IMR-90 (cell line): ENCODE measurements at regions not wholly inside any gene's neighbourhood (a gene's known extent, or its start where the extent isn't known, plus 50 kb on each side); places are given as distances from the start of the nearest gene placed in this dataset.

ENCODE experiments used
- ATAC-seq: fragments of 200-7000 bp; cut with Tn5 transposase; 2 replicates; pipeline ENCODE4 v1.9.1; 2020; ENCODE audit warnings: low read depth, mild to moderate bottlenecking, moderate library complexity
- BruUV-seq: library from RNA; stranded (reverse); fragments of 400-500 nt; replicated peaks from 2 replicates; lab custom pipeline; 2021; lab: Mats Ljungman, UMichigan
- CTCF ChIA-PET: fragments of 300-600 bp; formaldehyde crosslinking; extraction: SDS; loops from one replicate; lab custom pipeline; 2021; ENCODE audit warnings: antibody characterized with exemption; lab: Yijun Ruan, JAX
- POLR2A ChIA-PET: fragments of 300-600 bp; sonication (Branson Sonifier 250); formaldehyde crosslinking; loops from one replicate; lab custom pipeline; 2022; ENCODE audit warnings: antibody characterized with exemption; ENCODE audit not compliant: unreplicated experiment; lab: Charles Lee
- DNase-seq: peaks from one replicate; pipeline ENCODE4 v3.0.0; 2013
- H2AFZ ChIP-seq: replicated peaks from 2 replicates; pipeline ENCODE3; 2013; ENCODE audit warnings: low read length, mild to moderate bottlenecking; ENCODE audit not compliant: poor library complexity
- H2AK5ac ChIP-seq: 2 replicates; pipeline ENCODE4 v1.6.1; 2013; ENCODE audit warnings: low read depth, low read length, inconsistent platforms
- H2AK9ac ChIP-seq: replicated peaks from 2 replicates; pipeline ENCODE3; 2013; ENCODE audit warnings: mild to moderate bottlenecking, low read depth, low read length, moderate library complexity; ENCODE audit not compliant: poor library complexity
- H2BK120ac ChIP-seq: 2 replicates; pipeline ENCODE4 v1.6.1; 2013; ENCODE audit warnings: low read depth, low read length, inconsistent platforms
- H2BK15ac ChIP-seq: 3 replicates; pipeline ENCODE4 v1.6.1; 2013; ENCODE audit warnings: low read depth, low read length, inconsistent platforms
- H2BK20ac ChIP-seq: 2 replicates; pipeline ENCODE4 v1.6.1; 2013; ENCODE audit warnings: low read depth, mild to moderate bottlenecking, inconsistent platforms, low read length, moderate library complexity
- H2BK5ac ChIP-seq: 2 replicates; pipeline ENCODE4 v1.6.1; 2013; ENCODE audit warnings: mild to moderate bottlenecking, low read depth, low read length, inconsistent platforms; ENCODE audit not compliant: poor library complexity, severe bottlenecking
- H3K14ac ChIP-seq: replicated peaks from 2 replicates; pipeline ENCODE4 v1.6.1; 2013; ENCODE audit warnings: low read depth, low read length, inconsistent platforms
- H3K18ac ChIP-seq: 2 replicates; pipeline ENCODE4 v1.6.1; 2013; ENCODE audit warnings: low read depth, low read length, control low read depth
- H3K23ac ChIP-seq: 2 replicates; pipeline ENCODE4 v1.6.1; 2013; ENCODE audit warnings: low read depth, low read length, inconsistent platforms
- H3K27ac ChIP-seq: 2 replicates; pipeline ENCODE4 v1.5.1; 2013; ENCODE audit warnings: mild to moderate bottlenecking, control low read depth, low read length; ENCODE audit not compliant: insufficient read depth
- H3K27me3 ChIP-seq: 2 replicates; pipeline ENCODE4 v1.6.1; 2013; ENCODE audit warnings: low read length; ENCODE audit not compliant: control insufficient read depth, insufficient read depth
- H3K36me3 ChIP-seq: 2 replicates; pipeline ENCODE4 v1.6.1; 2013; ENCODE audit warnings: low read length, mixed read lengths; ENCODE audit not compliant: control insufficient read depth, insufficient read depth
- H3K4ac ChIP-seq: 2 replicates; pipeline ENCODE4 v1.6.1; 2013; ENCODE audit warnings: low read depth, low read length, inconsistent platforms
- H3K4me1 ChIP-seq: 2 replicates; pipeline ENCODE4 v1.6.1; 2013; ENCODE audit warnings: low read length, mixed read lengths; ENCODE audit not compliant: control insufficient read depth, insufficient read depth
- H3K4me2 ChIP-seq: 2 replicates; pipeline ENCODE4 v1.6.1; 2013; ENCODE audit warnings: low read depth, mild to moderate bottlenecking, control low read depth, low read length, moderate library complexity
- H3K4me3 ChIP-seq: 2 replicates; pipeline ENCODE4 v1.5.1; 2013; ENCODE audit warnings: low read depth, mild to moderate bottlenecking, control low read depth, low read length, moderate library complexity; ENCODE audit not compliant: insufficient read depth
- H3K56ac ChIP-seq: 2 replicates; pipeline ENCODE4 v1.6.1; 2013; ENCODE audit warnings: low read length, inconsistent platforms; ENCODE audit not compliant: insufficient read depth; ENCODE audit errors: extremely low read depth
- H3K79me1 ChIP-seq, 2 experiments: 2 replicates each; pipeline ENCODE4 v1.6.1; 2013; ENCODE audit warnings: low read length in 2 of 2, inconsistent platforms in 1 of 2, low read depth in 1 of 2
- H3K9ac ChIP-seq: 2 replicates; pipeline ENCODE4 v1.6.1; 2013; ENCODE audit warnings: low read depth, low read length, control low read depth
- H3K9me1 ChIP-seq: 2 replicates; pipeline ENCODE4 v1.6.1; 2013; ENCODE audit warnings: low read length, inconsistent platforms; ENCODE audit not compliant: insufficient read depth
- H3K9me3 ChIP-seq: 2 replicates; pipeline ENCODE4 v1.6.1; 2013; ENCODE audit warnings: low read length; ENCODE audit not compliant: control insufficient read depth, insufficient read depth
- H4K20me1 ChIP-seq: 2 replicates; pipeline ENCODE4 v1.6.1; 2013; ENCODE audit warnings: low read length, inconsistent platforms; ENCODE audit not compliant: insufficient read depth
- H4K5ac ChIP-seq: 2 replicates; pipeline ENCODE4 v1.6.1; 2013; ENCODE audit warnings: mild to moderate bottlenecking, low read depth, low read length, control low read depth
- H4K8ac ChIP-seq, 2 experiments: 2 replicates each; pipeline ENCODE4 v1.6.1; 2013; ENCODE audit warnings: low read depth in 2 of 2, low read length in 2 of 2, control low read depth in 1 of 2, inconsistent platforms in 1 of 2
- H4K91ac ChIP-seq: 2 replicates; pipeline ENCODE4 v1.6.1; 2013; ENCODE audit warnings: low read depth, low read length, inconsistent platforms; ENCODE audit not compliant: insufficient read depth
- BHLHE40 ChIP-seq: fragments of 150-350 bp; IDR thresholded peaks from 2 replicates; pipeline ENCODE4 v1.6.1; 2016; ENCODE audit warnings: mild to moderate bottlenecking, low read depth, low read length
- CEBPB ChIP-seq: IDR thresholded peaks from 2 replicates; pipeline ENCODE4 v1.6.1; 2012; ENCODE audit warnings: low read depth, low read length, improper control_type of control experiment
- CHD1 ChIP-seq: IDR thresholded peaks from 2 replicates; pipeline ENCODE4 v1.6.1; 2012; ENCODE audit warnings: low read depth, low read length, improper control_type of control experiment
- CTCF ChIP-seq: conservative IDR thresholded peaks from 2 replicates; pipeline ENCODE4 v1.5.1; 2012; ENCODE audit warnings: mild to moderate bottlenecking, low read depth, low read length, improper control_type of control experiment
- FOS ChIP-seq: fragments of 150-350 bp; IDR thresholded peaks from 2 replicates; pipeline ENCODE4 v1.6.1; 2016; ENCODE audit warnings: low read depth, low read length
- MAFK ChIP-seq: IDR thresholded peaks from 2 replicates; pipeline ENCODE4 v1.6.1; 2012; ENCODE audit warnings: low read depth, low read length, improper control_type of control experiment
- MAZ ChIP-seq: IDR thresholded peaks from 2 replicates; pipeline ENCODE4 v1.6.1; 2012; ENCODE audit warnings: low read depth, mild to moderate bottlenecking, low read length, improper control_type of control experiment, moderate library complexity, borderline replicate concordance
- MXI1 ChIP-seq: IDR thresholded peaks from 2 replicates; pipeline ENCODE4 v1.6.1; 2012; ENCODE audit warnings: low read depth, mild to moderate bottlenecking, low read length, moderate library complexity, borderline replicate concordance
- NFE2L2 ChIP-seq: fragments of 150-350 bp; IDR thresholded peaks from 2 replicates; pipeline ENCODE4 v1.6.1; 2016; ENCODE audit warnings: low read depth, mild to moderate bottlenecking, low read length
- POLR2A ChIP-seq: IDR thresholded peaks from 2 replicates; pipeline ENCODE4 v1.6.1; 2012; ENCODE audit warnings: mild to moderate bottlenecking, low read depth, low read length
- RAD21 ChIP-seq: IDR thresholded peaks from 2 replicates; pipeline ENCODE4 v1.6.1; 2012; ENCODE audit warnings: low read length, improper control_type of control experiment
- RCOR1 ChIP-seq: IDR thresholded peaks from 2 replicates; pipeline ENCODE4 v1.6.1; 2012; ENCODE audit warnings: mild to moderate bottlenecking, low read length, improper control_type of control experiment; ENCODE audit not compliant: insufficient replicate concordance
- RFX5 ChIP-seq: IDR thresholded peaks from 2 replicates; pipeline ENCODE4 v1.8.0; 2012; ENCODE audit warnings: low read depth, mild to moderate bottlenecking, low read length, moderate library complexity
- SMC3 ChIP-seq: fragments of 150-350 bp; IDR thresholded peaks from 2 replicates; pipeline ENCODE4 v1.6.1; 2016; ENCODE audit warnings: low read depth, mild to moderate bottlenecking, antibody characterized with exemption, low read length, moderate library complexity
- WGBS, 2 experiments: methylation state at CpG; one replicate each; pipeline versions ENCODE4 v1.1.5 to v1.1.7; 2013; ENCODE audit warnings: missing lambda C conversion rate in 2 of 2; ENCODE audit not compliant: insufficient read length in 1 of 2; ENCODE audit errors: extremely low coverage in 2 of 2; 5-methylcytosine and 5-hydroxymethylcytosine counted together
- dilution Hi-C: fragments of 300-500 bp; cut with HindIII; formaldehyde crosslinking; loops from one replicate; pipeline ENCODE4 v1.14.3; 2018; ENCODE audit warnings: low sequenced_read_pairs; ENCODE audit not compliant: unreplicated experiment
- in situ Hi-C: fragments of 300-500 bp; cut with MboI; formaldehyde crosslinking; loops from 3 replicates; pipeline ENCODE4 v1.14.3; 2019; ENCODE audit warnings: low sequenced_read_pairs, inconsistent platforms, mixed read lengths
- intact Hi-C: fragments of 100-400 bp; cut with micrococcal nuclease; formaldehyde crosslinking; loops from 2 replicates; pipeline ENCODE4 v1.10.0; 2022
- TF ChIP-seq, protein P1 (sequence below): fragments of 150-350 bp; IDR thresholded peaks from 2 replicates; pipeline ENCODE4 v1.6.1; 2017; ENCODE audit warnings: mild to moderate bottlenecking, antibody characterized with exemption, low read length, low read depth
- TF ChIP-seq, protein P2 (sequence below): fragments of 150-350 bp; IDR thresholded peaks from 2 replicates; pipeline ENCODE4 v1.6.1; 2016; ENCODE audit warnings: low read depth, mild to moderate bottlenecking, low read length, moderate library complexity, borderline replicate concordance

- Histone ChIP-seq H3K27me3 (no peaks in the 10 kb centered on the region), H2BK120ac (no peak overlapping the region), H3K4ac (no peak overlapping the region), H3K36me3 (no peaks in the 10 kb centered on the region), H4K20me1 (no peaks in the 10 kb centered on the region), H3K4me3 (no peak overlapping the region), H2AK5ac (no peak overlapping the region), H2BK15ac (no peak overlapping the region), H2AFZ (no peak overlapping the region), H3K56ac (no peak overlapping the region), H3K4me2 (no peak overlapping the region), H3K4me1 (no peaks in the 10 kb centered on the region), H2AK9ac (no peak overlapping the region), H3K9ac (no peak overlapping the region), H3K27ac (no peak overlapping the region), H2BK5ac (no peak overlapping the region), H4K91ac (no peak overlapping the region), H3K23ac (no peak overlapping the region), H3K9me1 (no peaks in the 10 kb centered on the region), H4K5ac (no peak overlapping the region), H3K14ac (no peak overlapping the region), H3K18ac (no peak overlapping the region), H3K79me1 (no peaks in the 10 kb centered on the region), H3K9me3 (no peaks in the 10 kb centered on the region), H2BK20ac (no peak overlapping the region), H4K8ac (no peak overlapping the region)
- intact Hi-C loops (no loop called here), dilution Hi-C loops (no loop called here), in situ Hi-C loops (no loop called here)
- DNase-seq: no peak
- ChIA-PET POLR2A (no interaction called here), CTCF (no interaction called here)
- no CpG with 5 or more reads among the region's 3 CpGs for WGBS, 2 experiments
- ATAC-seq: no peak
- BruUV-seq: no TSS peak
- TF ChIP-seq FOS (no peak), BHLHE40 (no peak), SMC3 (no peak), MAFK (no peak), CHD1 (no peak), MXI1 (no peak), POLR2A (no peak), CTCF (no peak), RAD21 (no peak), RCOR1 (no peak), NFE2L2 (no peak), RFX5 (no peak), MAZ (no peak), CEBPB (no peak)
- TF ChIP-seq, protein P1, sequence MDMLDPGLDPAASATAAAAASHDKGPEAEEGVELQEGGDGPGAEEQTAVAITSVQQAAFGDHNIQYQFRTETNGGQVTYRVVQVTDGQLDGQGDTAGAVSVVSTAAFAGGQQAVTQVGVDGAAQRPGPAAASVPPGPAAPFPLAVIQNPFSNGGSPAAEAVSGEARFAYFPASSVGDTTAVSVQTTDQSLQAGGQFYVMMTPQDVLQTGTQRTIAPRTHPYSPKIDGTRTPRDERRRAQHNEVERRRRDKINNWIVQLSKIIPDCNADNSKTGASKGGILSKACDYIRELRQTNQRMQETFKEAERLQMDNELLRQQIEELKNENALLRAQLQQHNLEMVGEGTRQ: no peak
- TF ChIP-seq, protein P2, sequence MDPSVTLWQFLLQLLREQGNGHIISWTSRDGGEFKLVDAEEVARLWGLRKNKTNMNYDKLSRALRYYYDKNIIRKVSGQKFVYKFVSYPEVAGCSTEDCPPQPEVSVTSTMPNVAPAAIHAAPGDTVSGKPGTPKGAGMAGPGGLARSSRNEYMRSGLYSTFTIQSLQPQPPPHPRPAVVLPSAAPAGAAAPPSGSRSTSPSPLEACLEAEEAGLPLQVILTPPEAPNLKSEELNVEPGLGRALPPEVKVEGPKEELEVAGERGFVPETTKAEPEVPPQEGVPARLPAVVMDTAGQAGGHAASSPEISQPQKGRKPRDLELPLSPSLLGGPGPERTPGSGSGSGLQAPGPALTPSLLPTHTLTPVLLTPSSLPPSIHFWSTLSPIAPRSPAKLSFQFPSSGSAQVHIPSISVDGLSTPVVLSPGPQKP: no peak
Measured at GRCh38 chr1:47675047-47675675, 237.3 kb downstream of the FOXD2 start.
